ENCODE measurements at regions not wholly inside any gene's neighbourhood (a gene's known extent, or its start where the extent isn't known, plus 50 kb on each side); places are given as distances from the start of the nearest gene placed in this dataset.

DNA sequence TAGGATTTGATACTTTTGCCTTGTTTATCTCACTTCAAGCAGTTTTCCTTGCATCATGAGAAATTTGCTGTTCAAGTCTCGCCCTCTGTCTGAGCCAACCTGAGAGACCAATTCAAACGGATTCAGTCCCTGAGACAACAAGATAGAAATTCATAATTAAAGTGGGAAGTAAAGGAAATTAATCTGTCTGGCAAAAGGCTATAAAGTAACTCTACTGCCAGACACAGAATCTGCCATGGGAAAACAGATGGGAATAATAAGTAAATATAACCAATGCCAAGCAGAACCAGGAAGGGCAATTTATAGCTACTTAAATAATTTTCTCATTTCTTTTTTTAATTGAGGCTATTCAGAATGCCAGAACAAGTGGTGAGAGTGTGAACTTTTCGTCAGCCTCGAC, 239.6 kb downstream of the TFAP2C start:
- Histone ChIP-seq H3K36me3 (ENCODE audit: insufficient read depth, low read length) (no peaks in the 10 kb centered on the region), H3K9me2 (ENCODE audit: insufficient read depth, low read length) (no peaks in the 10 kb centered on the region), H3K79me2 (ENCODE audit: insufficient read depth, low read depth, low read length) (no peaks in the 10 kb centered on the region), H4K20me1 (ENCODE audit: insufficient read depth, low read length) (no peaks in the 10 kb centered on the region), H3K4me3 (ENCODE audit: low read depth, low read length, poor library complexity, severe bottlenecking) (no peak overlapping the region), H3K9me3 (ENCODE audit: low read length) (no peaks in the 10 kb centered on the region), H3K4me1 (ENCODE audit: insufficient read depth, low read length, poor library complexity, severe bottlenecking) (peaks cover 49% of the 10 kb centered on the region), H2AFZ (ENCODE audit: low read length) (no peak overlapping the region), H3K27ac (ENCODE audit: low read depth, low read length, poor library complexity, severe bottlenecking) (no peak overlapping the region), H3K4me2 (ENCODE audit: low read length) (no peak overlapping the region)
- DNase-seq (ENCODE audit: low spot score), result no peak
- POLR2A ChIA-PET, result no interaction called here
- intact Hi-C loops (cut with micrococcal nuclease; ENCODE audit: unreplicated experiment), result no loop called here
- CTCF ChIA-PET (ENCODE audit: unreplicated experiment), result no interaction called here
- TF ChIP-seq EZH2phosphoT487 (IDR thresholded peaks at IDR 0.05; ENCODE audit: borderline replicate concordance, low read depth, low read length), result no peak
- TF ChIP-seq, protein P1, sequence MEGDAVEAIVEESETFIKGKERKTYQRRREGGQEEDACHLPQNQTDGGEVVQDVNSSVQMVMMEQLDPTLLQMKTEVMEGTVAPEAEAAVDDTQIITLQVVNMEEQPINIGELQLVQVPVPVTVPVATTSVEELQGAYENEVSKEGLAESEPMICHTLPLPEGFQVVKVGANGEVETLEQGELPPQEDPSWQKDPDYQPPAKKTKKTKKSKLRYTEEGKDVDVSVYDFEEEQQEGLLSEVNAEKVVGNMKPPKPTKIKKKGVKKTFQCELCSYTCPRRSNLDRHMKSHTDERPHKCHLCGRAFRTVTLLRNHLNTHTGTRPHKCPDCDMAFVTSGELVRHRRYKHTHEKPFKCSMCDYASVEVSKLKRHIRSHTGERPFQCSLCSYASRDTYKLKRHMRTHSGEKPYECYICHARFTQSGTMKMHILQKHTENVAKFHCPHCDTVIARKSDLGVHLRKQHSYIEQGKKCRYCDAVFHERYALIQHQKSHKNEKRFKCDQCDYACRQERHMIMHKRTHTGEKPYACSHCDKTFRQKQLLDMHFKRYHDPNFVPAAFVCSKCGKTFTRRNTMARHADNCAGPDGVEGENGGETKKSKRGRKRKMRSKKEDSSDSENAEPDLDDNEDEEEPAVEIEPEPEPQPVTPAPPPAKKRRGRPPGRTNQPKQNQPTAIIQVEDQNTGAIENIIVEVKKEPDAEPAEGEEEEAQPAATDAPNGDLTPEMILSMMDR (conservative IDR thresholded peaks at IDR 0.05; ENCODE audit: low read length), result no peak
- BruUV-seq (replicated peaks), result no TSS peak

DNA sequence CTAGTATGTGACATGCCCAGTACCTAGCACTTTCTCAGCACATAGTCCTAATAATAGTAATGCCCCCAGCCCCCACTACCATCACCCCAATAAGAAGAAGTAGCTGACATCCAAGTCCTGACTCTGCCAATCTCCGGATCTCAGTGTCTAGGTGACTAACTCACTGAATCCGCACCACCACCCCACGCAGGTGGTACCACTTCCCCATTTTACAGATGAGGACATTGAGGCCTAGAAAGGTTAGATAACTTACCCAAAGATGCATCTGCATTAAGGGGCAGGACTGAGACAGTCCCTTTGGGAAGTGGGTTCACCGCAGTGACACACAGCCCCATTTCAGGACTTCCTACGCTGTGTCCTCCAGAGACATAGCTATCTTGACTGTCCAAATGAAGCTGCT, 241.2 kb downstream of the TFAP2C start:
- no peak overlapping the region for H2AFZ ChIP-seq (ENCODE audit: low read length)
- H3K27ac ChIP-seq (ENCODE audit: low read depth, low read length, poor library complexity, severe bottlenecking), result peak overlapping the region; percentile 18
- POLR2A ChIA-PET, result interaction anchor here (0.6 kb wide), 1 partner anchor 23 kb away, joined by 3 read pairs; no protein-coding TSS in a partner anchor
- peaks cover 49% of the 10 kb centered on the region for H3K4me1 ChIP-seq (ENCODE audit: insufficient read depth, low read length, poor library complexity, severe bottlenecking)
- intact Hi-C loops (cut with micrococcal nuclease; ENCODE audit: unreplicated experiment), result loop anchor here (2.0 kb wide), 1 partner anchor 25 kb away; no protein-coding TSS in a partner anchor
- no TSS peak for BruUV-seq (replicated peaks)
- CTCF ChIA-PET (ENCODE audit: unreplicated experiment), result interaction anchor here (0.7 kb wide), 1 partner anchor 678 kb away, joined by 4 read pairs; no protein-coding TSS in a partner anchor
- TF ChIP-seq, protein P1 (conservative IDR thresholded peaks at IDR 0.05; ENCODE audit: low read length), result no peak
- no peak for TF ChIP-seq EZH2phosphoT487 (IDR thresholded peaks at IDR 0.05; ENCODE audit: borderline replicate concordance, low read depth, low read length)
- peak; percentile 82 for DNase-seq (ENCODE audit: low spot score)
- H3K9me3 ChIP-seq (ENCODE audit: low read length), result no peaks in the 10 kb centered on the region
- H3K4me2 ChIP-seq (ENCODE audit: low read length), result peak overlapping the region; percentile 45
- H3K36me3 ChIP-seq (ENCODE audit: insufficient read depth, low read length), result no peaks in the 10 kb centered on the region
- no peaks in the 10 kb centered on the region for H3K79me2 ChIP-seq (ENCODE audit: insufficient read depth, low read depth, low read length)
- no peaks in the 10 kb centered on the region for H3K9me2 ChIP-seq (ENCODE audit: insufficient read depth, low read length)
- no peak overlapping the region for H3K4me3 ChIP-seq (ENCODE audit: low read depth, low read length, poor library complexity, severe bottlenecking)
- no peaks in the 10 kb centered on the region for H4K20me1 ChIP-seq (ENCODE audit: insufficient read depth, low read length)

DNA sequence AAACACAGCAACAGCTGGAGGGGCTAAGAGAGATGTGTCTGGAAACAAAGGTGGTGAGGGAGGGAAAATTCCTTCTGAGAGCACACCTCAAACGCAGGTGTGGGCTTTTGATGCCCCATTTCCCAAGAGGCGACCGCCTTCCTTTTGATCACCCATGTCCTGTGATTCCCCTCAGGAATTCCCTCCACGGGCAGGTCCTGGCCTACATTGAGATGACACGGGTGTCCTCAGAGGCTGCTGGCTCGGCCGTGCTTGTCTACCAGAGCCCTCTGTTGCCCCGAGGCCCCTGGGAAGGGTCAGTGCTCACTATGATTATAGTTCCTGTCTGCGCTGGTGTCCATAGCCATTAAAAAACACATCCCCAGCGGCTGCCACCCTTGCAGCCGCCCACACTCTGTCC, 242.6 kb downstream of the TFAP2C start:
- no peak for DNase-seq (ENCODE audit: low spot score)
- no peak overlapping the region for H3K4me3 ChIP-seq (ENCODE audit: low read depth, low read length, poor library complexity, severe bottlenecking)
- no TSS peak for BruUV-seq (replicated peaks)
- H4K20me1 ChIP-seq (ENCODE audit: insufficient read depth, low read length), result no peaks in the 10 kb centered on the region
- H3K4me1 ChIP-seq (ENCODE audit: insufficient read depth, low read length, poor library complexity, severe bottlenecking), result peaks cover 49% of the 10 kb centered on the region
- H3K36me3 ChIP-seq (ENCODE audit: insufficient read depth, low read length), result no peaks in the 10 kb centered on the region
- no peak for TF ChIP-seq EZH2phosphoT487 (IDR thresholded peaks at IDR 0.05; ENCODE audit: borderline replicate concordance, low read depth, low read length)
- TF ChIP-seq, protein P1 (conservative IDR thresholded peaks at IDR 0.05; ENCODE audit: low read length), result no peak
- intact Hi-C loops (cut with micrococcal nuclease; ENCODE audit: unreplicated experiment), result loop anchor here (2.0 kb wide), 1 partner anchor 27 kb away; no protein-coding TSS in a partner anchor
- H3K79me2 ChIP-seq (ENCODE audit: insufficient read depth, low read depth, low read length), result no peaks in the 10 kb centered on the region
- H2AFZ ChIP-seq (ENCODE audit: low read length), result no peak overlapping the region
- no peaks in the 10 kb centered on the region for H3K9me2 ChIP-seq (ENCODE audit: insufficient read depth, low read length)
- CTCF ChIA-PET (ENCODE audit: unreplicated experiment), result no interaction called here
- POLR2A ChIA-PET, result no interaction called here
- no peak overlapping the region for H3K27ac ChIP-seq (ENCODE audit: low read depth, low read length, poor library complexity, severe bottlenecking)
- H3K4me2 ChIP-seq (ENCODE audit: low read length), result no peak overlapping the region
- no peaks in the 10 kb centered on the region for H3K9me3 ChIP-seq (ENCODE audit: low read length)

Measured in OCI-LY7 (cell line).